ENCODE measurements at regions not wholly inside any gene's neighbourhood (a gene's known extent, or its start where the extent isn't known, plus 50 kb on each side); places are given as distances from the start of the nearest gene placed in this dataset.
A peak's percentile ranks its signal among the peaks of the same experiment; 100 is the strongest.

GRCh38 chr5:50562694-50563093 is 103.7 kb upstream of the PARP8 start:
- no peaks in the 10 kb centered on the region for H3K9me3 ChIP-seq (replicated peaks; ENCODE audit: insufficient read depth, low read length)
- no peaks in the 10 kb centered on the region for H3K9me2 ChIP-seq (replicated peaks; ENCODE audit: insufficient read depth, low read length)
- DNase-seq = no peak
- H3K9ac ChIP-seq (ENCODE audit: low read length) = no peak overlapping the region
- H3F3A ChIP-seq (ENCODE audit: insufficient read depth, low read length) = no peaks in the 10 kb centered on the region
- no peak overlapping the region for H3K27ac ChIP-seq (ENCODE audit: low read length)
- H3K4me3 ChIP-seq (ENCODE audit: low read length) = no peak overlapping the region
- no peaks in the 10 kb centered on the region for H4K20me1 ChIP-seq (ENCODE audit: insufficient read depth, low read length)
- H3K4me2 ChIP-seq (ENCODE audit: low read depth, low read length) = no peak overlapping the region
- no peaks in the 10 kb centered on the region for H3K79me2 ChIP-seq (ENCODE audit: low read length)
- H3K4me1 ChIP-seq (ENCODE audit: low read length) = peaks cover 17% of the 10 kb centered on the region
- no peaks in the 10 kb centered on the region for H3K36me3 ChIP-seq (replicated peaks; ENCODE audit: insufficient read depth, low read length)
- TF ChIP-seq CTCF (IDR thresholded peaks at IDR 0.05; ENCODE audit: low read length) (no peak), EZH2phosphoT487 (IDR thresholded peaks at IDR 0.05; ENCODE audit: low read length) (no peak), EZH2 (optimal IDR thresholded peaks at IDR 0.05; ENCODE audit: low read depth, low read length) (no peak)
- no peak overlapping the region for H2AFZ ChIP-seq (ENCODE audit: low read length)
- H3K27me3 ChIP-seq (replicated peaks; ENCODE audit: insufficient read depth, low read length) = no peaks in the 10 kb centered on the region

DNA sequence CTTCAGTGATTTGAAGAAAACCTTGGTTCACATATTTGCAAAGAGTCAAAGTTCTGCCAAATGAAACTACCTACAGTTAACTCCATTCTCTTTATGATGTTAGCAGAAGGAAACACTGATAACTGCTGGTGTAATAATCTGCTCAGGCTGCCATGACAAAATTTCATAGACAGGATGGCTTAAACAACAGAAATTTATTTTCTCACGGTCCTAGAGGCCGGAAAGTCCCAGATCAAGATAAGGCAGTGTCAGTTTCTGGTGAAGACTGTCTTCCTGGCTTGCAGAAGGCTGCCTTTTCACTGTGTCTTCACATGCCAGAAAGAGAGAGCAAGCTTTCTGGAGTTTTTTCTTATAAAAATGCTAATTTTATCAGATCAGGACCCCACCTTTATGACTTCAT is 102.4 kb upstream of the PARP8 start:
- Histone ChIP-seq H2AFZ (ENCODE audit: low read length) (peak overlapping the region; percentile 25), H3K9me3 (replicated peaks; ENCODE audit: insufficient read depth, low read length) (no peaks in the 10 kb centered on the region), H3K36me3 (replicated peaks; ENCODE audit: insufficient read depth, low read length) (no peaks in the 10 kb centered on the region), H3K4me3 (ENCODE audit: low read length) (no peak overlapping the region), H3K9ac (ENCODE audit: low read length) (no peak overlapping the region), H3K4me2 (ENCODE audit: low read depth, low read length) (peak overlapping the region; percentile 16; the same call in 1 of the 2 replicates), H3K4me1 (ENCODE audit: low read length) (peaks cover 17% of the 10 kb centered on the region), H3K27ac (ENCODE audit: low read length) (peak overlapping the region; percentile 23; the same call in 1 of the 2 replicates), H4K20me1 (ENCODE audit: insufficient read depth, low read length) (no peaks in the 10 kb centered on the region), H3K79me2 (ENCODE audit: low read length) (no peaks in the 10 kb centered on the region), H3K27me3 (replicated peaks; ENCODE audit: insufficient read depth, low read length) (no peaks in the 10 kb centered on the region), H3F3A (ENCODE audit: insufficient read depth, low read length) (no peaks in the 10 kb centered on the region), H3K9me2 (replicated peaks; ENCODE audit: insufficient read depth, low read length) (no peaks in the 10 kb centered on the region)
- no peak for TF ChIP-seq CTCF (IDR thresholded peaks at IDR 0.05; ENCODE audit: low read length)
- no peak for TF ChIP-seq EZH2 (optimal IDR thresholded peaks at IDR 0.05; ENCODE audit: low read depth, low read length)
- no peak for TF ChIP-seq EZH2phosphoT487 (IDR thresholded peaks at IDR 0.05; ENCODE audit: low read length)
- DNase-seq = peak; percentile 73

DNA sequence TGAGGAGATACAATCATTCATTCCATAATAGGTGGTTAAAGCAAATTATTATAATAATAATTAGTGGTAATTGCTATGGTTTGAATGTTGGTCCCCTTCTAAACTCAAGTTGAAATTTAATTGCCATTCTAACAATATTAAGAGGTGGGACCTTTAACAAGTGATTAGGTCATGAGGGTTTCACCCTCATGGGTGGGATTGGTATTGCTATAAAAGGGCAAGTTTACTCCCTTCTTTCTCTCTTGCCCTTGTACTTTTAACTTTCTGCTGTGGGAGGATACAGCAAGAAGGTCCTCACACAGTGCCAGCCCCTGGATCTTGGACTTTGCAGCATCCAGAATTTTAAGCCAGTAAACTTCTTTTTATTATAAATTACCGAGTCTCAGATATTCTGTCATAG is 101.9 kb upstream of the PARP8 start:
- Histone ChIP-seq H3K9me2 (replicated peaks; ENCODE audit: insufficient read depth, low read length) (no peaks in the 10 kb centered on the region), H3K4me2 (ENCODE audit: low read depth, low read length) (peak overlapping the region; percentile 16; the same call in 1 of the 2 replicates), H3K27ac (ENCODE audit: low read length) (peak overlapping the region; percentile 23; the same call in 1 of the 2 replicates), H3K9me3 (replicated peaks; ENCODE audit: insufficient read depth, low read length) (no peaks in the 10 kb centered on the region), H3K4me3 (ENCODE audit: low read length) (no peak overlapping the region), H3F3A (ENCODE audit: insufficient read depth, low read length) (no peaks in the 10 kb centered on the region), H4K20me1 (ENCODE audit: insufficient read depth, low read length) (no peaks in the 10 kb centered on the region), H3K36me3 (replicated peaks; ENCODE audit: insufficient read depth, low read length) (no peaks in the 10 kb centered on the region), H3K79me2 (ENCODE audit: low read length) (no peaks in the 10 kb centered on the region), H2AFZ (ENCODE audit: low read length) (0 out of 2 replicates have a peak overlapping the region, but pooled peaks have one; percentile 25), H3K9ac (ENCODE audit: low read length) (no peak overlapping the region), H3K4me1 (ENCODE audit: low read length) (peaks cover 17% of the 10 kb centered on the region), H3K27me3 (replicated peaks; ENCODE audit: insufficient read depth, low read length) (no peaks in the 10 kb centered on the region)
- TF ChIP-seq CTCF (IDR thresholded peaks at IDR 0.05; ENCODE audit: low read length) = no peak
- no peak for TF ChIP-seq EZH2 (optimal IDR thresholded peaks at IDR 0.05; ENCODE audit: low read depth, low read length)
- no peak for TF ChIP-seq EZH2phosphoT487 (IDR thresholded peaks at IDR 0.05; ENCODE audit: low read length)
- DNase-seq = no peak
